ENCODE measurements at regions not wholly inside any gene's neighbourhood (a gene's known extent, or its start where the extent isn't known, plus 50 kb on each side); places are given as distances from the start of the nearest gene placed in this dataset.

- Histone ChIP-seq H3K4me1 (no peaks in the 10 kb centered on the region), H3K9me3 (peaks cover 0 to 3% of the 10 kb centered on the region in 2 donors), H3K27me3 (no peaks in the 10 kb centered on the region), H3K4me3 (no peak overlapping the region), H3K27ac (no peak overlapping the region), H3K36me3 (no peaks in the 10 kb centered on the region)
- DNase-seq (ENCODE audit: low spot score in 2 of 2): no peak
- intact Hi-C loops (cut with DNase I; ENCODE audit: low total_unique reads): no loop called here
- TF ChIP-seq POLR2AphosphoS5 (IDR thresholded peaks at IDR 0.05) (no peak), POLR2A (IDR thresholded peaks at IDR 0.05) (no peak)
- TF ChIP-seq, protein P1, sequence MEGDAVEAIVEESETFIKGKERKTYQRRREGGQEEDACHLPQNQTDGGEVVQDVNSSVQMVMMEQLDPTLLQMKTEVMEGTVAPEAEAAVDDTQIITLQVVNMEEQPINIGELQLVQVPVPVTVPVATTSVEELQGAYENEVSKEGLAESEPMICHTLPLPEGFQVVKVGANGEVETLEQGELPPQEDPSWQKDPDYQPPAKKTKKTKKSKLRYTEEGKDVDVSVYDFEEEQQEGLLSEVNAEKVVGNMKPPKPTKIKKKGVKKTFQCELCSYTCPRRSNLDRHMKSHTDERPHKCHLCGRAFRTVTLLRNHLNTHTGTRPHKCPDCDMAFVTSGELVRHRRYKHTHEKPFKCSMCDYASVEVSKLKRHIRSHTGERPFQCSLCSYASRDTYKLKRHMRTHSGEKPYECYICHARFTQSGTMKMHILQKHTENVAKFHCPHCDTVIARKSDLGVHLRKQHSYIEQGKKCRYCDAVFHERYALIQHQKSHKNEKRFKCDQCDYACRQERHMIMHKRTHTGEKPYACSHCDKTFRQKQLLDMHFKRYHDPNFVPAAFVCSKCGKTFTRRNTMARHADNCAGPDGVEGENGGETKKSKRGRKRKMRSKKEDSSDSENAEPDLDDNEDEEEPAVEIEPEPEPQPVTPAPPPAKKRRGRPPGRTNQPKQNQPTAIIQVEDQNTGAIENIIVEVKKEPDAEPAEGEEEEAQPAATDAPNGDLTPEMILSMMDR (IDR thresholded peaks at IDR 0.05): no peak
These were observed 189.7 kb downstream of the PSAT1 start for GRCh38 chr9:78486661-78487060.

- no peak overlapping the region for H3K4me3 ChIP-seq
- intact Hi-C loops (cut with DNase I; ENCODE audit: low total_unique reads): no loop called here
- no peaks in the 10 kb centered on the region for H3K27me3 ChIP-seq
- TF ChIP-seq, protein P1 (IDR thresholded peaks at IDR 0.05): no peak
- TF ChIP-seq POLR2AphosphoS5 (IDR thresholded peaks at IDR 0.05) (no peak), POLR2A (IDR thresholded peaks at IDR 0.05) (no peak)
- no peaks in the 10 kb centered on the region for H3K36me3 ChIP-seq
- no peak overlapping the region for H3K27ac ChIP-seq
- no peaks in the 10 kb centered on the region for H3K4me1 ChIP-seq
- H3K9me3 ChIP-seq: peaks cover 0 to 3% of the 10 kb centered on the region in 2 donors
- DNase-seq (ENCODE audit: low spot score in 2 of 2): no peak
These were observed 193.3 kb downstream of the PSAT1 start for GRCh38 chr9:78490231-78490630.

DNA sequence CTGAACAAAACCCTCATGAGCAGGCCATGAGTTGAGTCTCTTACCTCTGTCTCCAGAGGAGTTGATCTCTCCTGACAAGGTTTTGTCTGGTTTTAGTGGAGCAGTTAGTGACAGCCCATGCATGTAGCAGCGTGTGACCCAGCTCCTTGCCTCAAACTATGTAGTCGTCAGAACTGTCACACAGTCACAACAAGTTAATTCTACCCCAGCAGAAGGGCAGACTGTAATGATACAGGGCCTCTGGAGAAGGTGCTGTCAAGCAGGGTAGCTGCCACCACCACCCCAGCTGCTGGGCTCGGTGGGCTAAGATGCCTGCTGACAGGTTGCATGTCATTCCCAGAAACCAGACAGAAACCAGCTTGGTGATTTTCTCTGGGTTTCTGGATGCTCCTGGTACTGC, 194.5 kb downstream of the PSAT1 start:
- DNase-seq (ENCODE audit: low spot score in 2 of 2): no peak
- no peak overlapping the region for H3K4me3 ChIP-seq
- no peaks in the 10 kb centered on the region for H3K27me3 ChIP-seq
- no peak for TF ChIP-seq POLR2A (IDR thresholded peaks at IDR 0.05)
- TF ChIP-seq POLR2AphosphoS5 (IDR thresholded peaks at IDR 0.05): no peak
- TF ChIP-seq, protein P1 (IDR thresholded peaks at IDR 0.05): no peak
- intact Hi-C loops (cut with DNase I; ENCODE audit: low total_unique reads): no loop called here
- H3K27ac ChIP-seq: no peak overlapping the region
- H3K9me3 ChIP-seq: peaks cover 0 to 3% of the 10 kb centered on the region in 2 donors
- no peaks in the 10 kb centered on the region for H3K36me3 ChIP-seq
- H3K4me1 ChIP-seq: no peaks in the 10 kb centered on the region

GRCh38 chr9:78493166-78493742, 196.3 kb downstream of the PSAT1 start:
- no peak for TF ChIP-seq POLR2A (IDR thresholded peaks at IDR 0.05)
- TF ChIP-seq, protein P1 (IDR thresholded peaks at IDR 0.05): no peak
- no peak for TF ChIP-seq POLR2AphosphoS5 (IDR thresholded peaks at IDR 0.05)
- no peak overlapping the region for H3K4me3 ChIP-seq
- peaks cover 0 to 3% of the 10 kb centered on the region in 2 donors for H3K9me3 ChIP-seq
- intact Hi-C loops (cut with DNase I; ENCODE audit: low total_unique reads): no loop called here
- DNase-seq (ENCODE audit: low spot score in 2 of 2): no peak
- H3K27me3 ChIP-seq: no peaks in the 10 kb centered on the region
- no peaks in the 10 kb centered on the region for H3K4me1 ChIP-seq
- H3K27ac ChIP-seq: no peak overlapping the region
- no peaks in the 10 kb centered on the region for H3K36me3 ChIP-seq

DNA sequence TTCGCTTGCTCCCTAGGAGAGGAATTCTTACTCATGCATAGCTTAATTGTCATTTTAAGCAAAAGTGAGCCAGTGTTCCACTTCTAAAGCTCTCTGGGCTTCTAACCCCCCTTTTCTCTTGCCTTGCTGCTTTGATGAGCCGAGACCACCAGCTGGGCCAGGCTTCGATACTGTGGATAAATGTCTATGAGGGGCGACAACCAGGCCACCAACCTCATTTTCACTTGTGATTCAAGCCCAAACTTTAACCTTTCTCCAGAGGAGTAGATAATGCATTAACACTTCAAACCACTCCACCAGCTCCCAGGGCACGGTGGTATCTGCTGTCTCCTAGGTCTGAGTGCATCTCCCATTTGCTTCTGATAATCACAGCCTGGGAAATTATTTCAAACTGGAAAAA, 205.6 kb downstream of the PSAT1 start:
- Histone ChIP-seq H3K27me3 (no peaks in the 10 kb centered on the region), H3K4me3 (no peak overlapping the region), H3K9me3 (no peaks in the 10 kb centered on the region), H3K4me1 (no peaks in the 10 kb centered on the region), H3K27ac (no peak overlapping the region), H3K36me3 (no peaks in the 10 kb centered on the region)
- TF ChIP-seq, protein P1 (IDR thresholded peaks at IDR 0.05): no peak
- TF ChIP-seq POLR2A (IDR thresholded peaks at IDR 0.05): no peak
- TF ChIP-seq POLR2AphosphoS5 (IDR thresholded peaks at IDR 0.05): no peak
- intact Hi-C loops (cut with DNase I; ENCODE audit: low total_unique reads): no loop called here
- DNase-seq (ENCODE audit: low spot score in 2 of 2): no peak

Measured in breast epithelium (tissue), 4 donors.